H1 (cell line): ENCODE measurements at regions not wholly inside any gene's neighbourhood (a gene's known extent, or its start where the extent isn't known, plus 50 kb on each side); places are given as distances from the start of the nearest gene placed in this dataset.

Experiments used
- CTCF ChIA-PET: fragments of 300-600 bp; sonication (Branson Sonifier 250); formaldehyde crosslinking; loops from one replicate; lab custom pipeline; 2021; ENCODE audit not compliant: partially characterized antibody; lab: Charles Lee
- POLR2A ChIA-PET: fragments of 300-600 bp; sonication (Branson Sonifier 250); formaldehyde crosslinking; loops from one replicate; lab custom pipeline; 2021; ENCODE audit warnings: inconsistent platforms; ENCODE audit not compliant: partially characterized antibody; lab: Charles Lee
- DNase-seq, 2 experiments: peaks; one replicate each; pipeline versions ENCODE4 v3.0.0 to v3.0.0-alpha.2; 2010 to 2022; ENCODE audit warnings: low spot score in 2 of 2, low read depth in 1 of 2, mixed read lengths in 1 of 2
- FAIRE-seq: peaks from 2 replicates; lab custom pipeline; 2011; peaks lifted over from hg19 to GRCh38; lab: Jason Lieb, UNC
- H2AFZ ChIP-seq: 2 replicates; pipeline ENCODE4 v1.8.1; 2012; ENCODE audit warnings: low read length, inconsistent platforms
- H2AK5ac ChIP-seq: 2 replicates; pipeline ENCODE4 v1.6.1; 2013; ENCODE audit warnings: low read depth, low read length
- H2BK120ac ChIP-seq: replicated peaks from 2 replicates; pipeline ENCODE3; 2013; ENCODE audit warnings: low read depth, low read length, inconsistent platforms
- H2BK12ac ChIP-seq: 2 replicates; pipeline ENCODE4 v1.6.1; 2013; ENCODE audit warnings: low read depth, low read length
- H2BK15ac ChIP-seq: 2 replicates; pipeline ENCODE4 v1.6.1; 2013; ENCODE audit warnings: low read length
- H2BK20ac ChIP-seq: 2 replicates; pipeline ENCODE4 v1.6.1; 2013; ENCODE audit warnings: low read length
- H2BK5ac ChIP-seq: 2 replicates; pipeline ENCODE4 v1.6.1; 2013; ENCODE audit warnings: low read depth, low read length
- H3K14ac ChIP-seq: 2 replicates; pipeline ENCODE4 v1.6.1; 2013; ENCODE audit warnings: inconsistent platforms; ENCODE audit not compliant: insufficient read length
- H3K18ac ChIP-seq: 2 replicates; pipeline ENCODE4 v1.6.1; 2013; ENCODE audit warnings: low read length; ENCODE audit errors: extremely low read depth
- H3K23ac ChIP-seq: 2 replicates; pipeline ENCODE4 v1.6.1; 2013; ENCODE audit warnings: inconsistent platforms; ENCODE audit not compliant: insufficient read length
- H3K23me2 ChIP-seq: 2 replicates; pipeline ENCODE4 v1.6.1; 2013; ENCODE audit warnings: low read depth, low read length
- H3K27ac ChIP-seq: 2 replicates; pipeline ENCODE4 v1.6.1; 2011; ENCODE audit warnings: low read depth, low read length, inconsistent platforms
- H3K27me3 ChIP-seq, 4 experiments: replicated peaks in 1 of 4; 1 replicate in 1 of 4; 2 replicates in 3 of 4; pipeline versions ENCODE4 v1.6.1 to v1.8.1; 2011 to 2013; ENCODE audit warnings: low read length in 3 of 4, mild to moderate bottlenecking in 3 of 4, inconsistent platforms in 2 of 4, mixed read lengths in 2 of 4, moderate library complexity in 1 of 4; ENCODE audit not compliant: control insufficient read depth in 3 of 4, insufficient read depth in 3 of 4; ENCODE audit errors: extremely low read depth in 1 of 4
- H3K36me3 ChIP-seq, 4 experiments: 2 replicates each; pipeline versions ENCODE4 v1.6.1 to v1.8.1; 2011 to 2013; ENCODE audit warnings: mild to moderate bottlenecking in 4 of 4, low read length in 3 of 4, moderate library complexity in 2 of 4, control low read depth in 1 of 4, inconsistent platforms in 1 of 4; ENCODE audit not compliant: insufficient read depth in 4 of 4, control insufficient read depth in 2 of 4
- H3K4ac ChIP-seq: replicated peaks from 2 replicates; pipeline ENCODE3; 2013; ENCODE audit warnings: low read length, low read depth, mixed read lengths, inconsistent platforms; ENCODE audit not compliant: insufficient read length
- H3K4me1 ChIP-seq, 4 experiments: replicated peaks in 1 of 4; 1 replicate in 1 of 4; 2 replicates in 3 of 4; pipeline versions ENCODE4 v1.6.1 to v1.8.1; 2011 to 2013; ENCODE audit warnings: low read length in 3 of 4, inconsistent platforms in 2 of 4, mixed read lengths in 1 of 4; ENCODE audit not compliant: insufficient read depth in 4 of 4, control insufficient read depth in 3 of 4
- H3K4me2 ChIP-seq, 2 experiments: 2 replicates each; pipeline versions ENCODE4 v1.6.1 to v1.8.1; 2011 to 2013; ENCODE audit warnings: low read depth in 2 of 2, low read length in 2 of 2, control low read depth in 1 of 2, inconsistent platforms in 1 of 2, mild to moderate bottlenecking in 1 of 2; ENCODE audit not compliant: insufficient read depth in 1 of 2
- H3K4me3 ChIP-seq, 4 experiments: fragments of 200-600, 300-600 bp in 1 of 4; sonication (generic), shearing (Covaris generic), sonication (Bioruptor Twin) in 1 of 4; 2 replicates each; pipeline versions ENCODE4 v1.5.1 to v1.8.1; 2011 to 2016; ENCODE audit warnings: low read length in 4 of 4, low read depth in 3 of 4, control low read depth in 2 of 4, inconsistent platforms in 2 of 4, mild to moderate bottlenecking in 2 of 4, mixed read lengths in 1 of 4, moderate library complexity in 1 of 4; ENCODE audit not compliant: insufficient read depth in 2 of 4; ENCODE audit errors: extremely low read depth in 1 of 4
- H3K56ac ChIP-seq: replicated peaks from 2 replicates; pipeline ENCODE3; 2013; ENCODE audit warnings: low read depth, mild to moderate bottlenecking, mixed read lengths, low read length, inconsistent platforms; ENCODE audit not compliant: insufficient read length
- H3K79me1 ChIP-seq: 2 replicates; pipeline ENCODE4 v1.6.1; 2013; ENCODE audit warnings: low read depth, low read length, control low read depth
- H3K79me2 ChIP-seq, 2 experiments: 2 replicates each; pipeline versions ENCODE4 v1.6.1 to v1.8.1; 2012 to 2013; ENCODE audit warnings: low read length in 2 of 2, mild to moderate bottlenecking in 2 of 2, inconsistent platforms in 1 of 2; ENCODE audit not compliant: insufficient read depth in 2 of 2, control insufficient read depth in 1 of 2
- H3K9ac ChIP-seq, 4 experiments: replicated peaks in 1 of 4; 1 replicate in 1 of 4; 2 replicates in 3 of 4; pipeline versions ENCODE4 v1.6.1 to v1.8.1; 2011 to 2013; ENCODE audit warnings: low read depth in 3 of 4, low read length in 3 of 4, control low read depth in 2 of 4, mild to moderate bottlenecking in 2 of 4, moderate library complexity in 2 of 4, inconsistent platforms in 1 of 4; ENCODE audit errors: extremely low read depth in 1 of 4
- H3K9me3 ChIP-seq, 2 experiments: 2 replicates each; pipeline versions ENCODE4 v1.6.1 to v1.8.1; 2012 to 2013; ENCODE audit warnings: mild to moderate bottlenecking in 2 of 2, moderate library complexity in 2 of 2, control low read depth in 1 of 2, inconsistent platforms in 1 of 2, low read depth in 1 of 2, low read length in 1 of 2, mixed read lengths in 1 of 2; ENCODE audit not compliant: insufficient read depth in 2 of 2
- H4K20me1 ChIP-seq, 2 experiments: replicated peaks in 1 of 2; 2 replicates each; pipeline versions ENCODE3 to v1.8.1; 2011 to 2013; ENCODE audit warnings: inconsistent platforms in 2 of 2, low read length in 2 of 2, mild to moderate bottlenecking in 1 of 2; ENCODE audit not compliant: insufficient read depth in 2 of 2, control insufficient read depth in 1 of 2
- H4K5ac ChIP-seq: 2 replicates; pipeline ENCODE4 v1.6.1; 2013; ENCODE audit warnings: low read length, low read depth, mixed read lengths, inconsistent platforms; ENCODE audit not compliant: insufficient read length
- H4K8ac ChIP-seq: 2 replicates; pipeline ENCODE4 v1.8.0; 2013; ENCODE audit warnings: mild to moderate bottlenecking, moderate library complexity, low read length, inconsistent platforms; ENCODE audit not compliant: insufficient read depth; ENCODE audit errors: extremely low read depth
- H4K91ac ChIP-seq: replicated peaks from 2 replicates; pipeline ENCODE3; 2013; ENCODE audit warnings: low read length, mixed read lengths, inconsistent platforms; ENCODE audit not compliant: insufficient read length
- RBBP5 ChIP-seq: IDR thresholded peaks from 2 replicates; pipeline ENCODE4 v1.7.1; 2012; ENCODE audit warnings: low read depth, mild to moderate bottlenecking, inconsistent platforms, low read length, moderate library complexity, borderline replicate concordance
- WGBS, 2 experiments: shearing (Covaris generic) in 1 of 2; methylation state at CpG; one replicate each; pipeline versions ENCODE4 v1.1.6 to v1.1.7; 2013 to 2015; ENCODE audit warnings: low lambda C conversion rate in 2 of 2, mixed read lengths in 2 of 2, inconsistent platforms in 1 of 2, low coverage in 1 of 2, missing lambda C conversion rate in 1 of 2; ENCODE audit not compliant: insufficient replicate concordance in 2 of 2, insufficient coverage in 1 of 2, insufficient read length in 1 of 2; ENCODE audit errors: extremely low coverage in 1 of 2, missing lambda C conversion rate in 1 of 2; 5-methylcytosine and 5-hydroxymethylcytosine counted together

DNA sequence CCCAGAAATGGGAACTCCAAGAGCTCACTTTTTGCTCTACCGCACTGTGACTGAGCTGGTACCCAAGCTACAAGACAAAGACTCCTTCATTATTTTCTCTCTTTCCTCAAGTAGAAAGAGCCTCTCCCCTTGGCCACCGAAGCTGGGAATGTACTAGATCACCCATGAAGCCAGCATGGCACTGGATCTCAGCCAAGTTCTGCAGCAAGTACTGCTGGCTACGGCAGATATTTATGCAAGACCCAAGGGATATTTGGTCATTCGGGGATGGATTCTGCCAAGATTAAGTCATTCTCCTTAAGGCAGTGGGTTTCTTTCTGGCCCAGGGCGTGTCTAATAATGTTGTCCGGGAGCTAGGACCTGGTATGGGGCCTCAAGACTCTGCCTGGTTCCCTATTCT lies 633.5 kb downstream of the SLITRK1 start:
- ChIA-PET CTCF (no interaction called here), POLR2A (no interaction called here)
- Histone ChIP-seq H3K27me3 (no peaks in the 10 kb centered on the region), H3K56ac (no peak overlapping the region), H3K14ac (no peak overlapping the region), H4K91ac (no peak overlapping the region), H3K4me3 (no peak overlapping the region), H4K8ac (no peak overlapping the region), H3K79me2 (no peaks in the 10 kb centered on the region), H3K27ac (no peak overlapping the region), H2BK15ac (no peak overlapping the region), H3K23ac (no peak overlapping the region), H2BK5ac (no peak overlapping the region), H3K4me2 (no peak overlapping the region), H2BK20ac (no peak overlapping the region), H3K4me1 (no peaks in the 10 kb centered on the region), H3K9me3 (no peaks in the 10 kb centered on the region), H2BK12ac (no peak overlapping the region), H3K18ac (no peak overlapping the region), H3K4ac (no peak overlapping the region), H2AK5ac (no peak overlapping the region), H3K23me2 (no peaks in the 10 kb centered on the region), H2BK120ac (no peak overlapping the region), H4K20me1 (no peaks in the 10 kb centered on the region), H3K79me1 (no peaks in the 10 kb centered on the region), H4K5ac (no peak overlapping the region), H2AFZ (no peak overlapping the region), H3K9ac (no peak overlapping the region), H3K36me3 (no peaks in the 10 kb centered on the region; a peak in 1 of 8 replicates)
- no peak for FAIRE-seq
- no peak for DNase-seq
- WGBS, 2 experiments, result 94% methylated on average over 6 of the region's 6 CpGs; no CpG with 5 or more reads in 1 of the 2 experiments
- TF ChIP-seq RBBP5, result no peak
